ENCODE measurements at regions not wholly inside any gene's neighbourhood (a gene's known extent, or its start where the extent isn't known, plus 50 kb on each side); places are given as distances from the start of the nearest gene placed in this dataset.

- intact Hi-C loops (cut with micrococcal nuclease) = no loop called here
- no peaks in the 10 kb centered on the region for H3K27me3 Mint-ChIP-seq (ENCODE audit: low read depth in 3 of 3)
- no peak for DNase-seq
- no peaks in the 10 kb centered on the region for H3K36me3 Mint-ChIP-seq
- H3K27me3 ChIP-seq (ENCODE audit: control insufficient read depth in 2 of 2, insufficient read depth in 2 of 2, low read length in 2 of 2) = no peaks in the 10 kb centered on the region
- no peaks in the 10 kb centered on the region for H3K4me1 ChIP-seq (ENCODE audit: control insufficient read depth in 1 of 2, insufficient read depth in 2 of 2, low read length in 2 of 2)
- no peaks in the 10 kb centered on the region for H3K36me3 ChIP-seq (replicated peaks in 1 of 2; ENCODE audit: control insufficient read depth in 1 of 2, insufficient read depth in 2 of 2, low read length in 2 of 2)
- peaks cover 8 to 23% of the 10 kb centered on the region in 2 donors for H3K9me3 ChIP-seq (replicated peaks in 1 of 2; ENCODE audit: control insufficient read depth in 1 of 2, insufficient read depth in 1 of 2, low read length in 2 of 2)
- 77% methylated on average over 4 of the region's 4 CpGs for WGBS (ENCODE audit: insufficient coverage)
- peak overlapping the region in 1 of 7 donors; percentile 33 for H3K27ac Mint-ChIP-seq
- H3K4me3 Mint-ChIP-seq = no peak overlapping the region
- no peak overlapping the region for H3K4me3 ChIP-seq (replicated peaks in 1 of 3; ENCODE audit: low read depth in 2 of 3, low read length in 3 of 3)
- no peak for TF ChIP-seq CTCF (IDR thresholded peaks at IDR 0.05)
- no peaks in the 10 kb centered on the region for H3K79me2 ChIP-seq (ENCODE audit: insufficient read depth, low read length)
- H3K4me2 ChIP-seq (replicated peaks; ENCODE audit: extremely low read depth, low read length, poor library complexity, severe bottlenecking) = no peak overlapping the region
- peaks cover 3 to 18% (median 8%) of the 10 kb centered on the region in 7 donors for H3K9me3 Mint-ChIP-seq
- no peaks in the 10 kb centered on the region for H3K4me1 Mint-ChIP-seq
- no peak overlapping the region for H3K27ac ChIP-seq (ENCODE audit: low read depth in 1 of 2, low read length in 2 of 2)
- no peak overlapping the region for H2AFZ ChIP-seq (ENCODE audit: insufficient read depth, low read depth, low read length, poor library complexity, severe bottlenecking)
- no peaks in the 10 kb centered on the region for H4K20me1 ChIP-seq (ENCODE audit: insufficient read depth, low read length)
- no peak overlapping the region for H3K9ac ChIP-seq (ENCODE audit: insufficient read depth, low read length, poor library complexity, severe bottlenecking)
Measured at GRCh38 chr13:60852886-60853285, 455.9 kb downstream of the TDRD3 start.

GRCh38 chr13:60851378-60851777, 454.4 kb downstream of the TDRD3 start:
- Histone ChIP-seq H3K27ac (ENCODE audit: low read depth in 1 of 2, low read length in 2 of 2) (no peak overlapping the region), H3K27me3 (ENCODE audit: control insufficient read depth in 2 of 2, insufficient read depth in 2 of 2, low read length in 2 of 2) (no peaks in the 10 kb centered on the region), H3K36me3 (replicated peaks in 1 of 2; ENCODE audit: control insufficient read depth in 1 of 2, insufficient read depth in 2 of 2, low read length in 2 of 2) (no peaks in the 10 kb centered on the region), H4K20me1 (ENCODE audit: insufficient read depth, low read length) (no peaks in the 10 kb centered on the region), H3K4me2 (replicated peaks; ENCODE audit: extremely low read depth, low read length, poor library complexity, severe bottlenecking) (no peak overlapping the region), H3K9me3 (replicated peaks in 1 of 2; ENCODE audit: control insufficient read depth in 1 of 2, insufficient read depth in 1 of 2, low read length in 2 of 2) (peaks cover 8 to 23% of the 10 kb centered on the region in 2 donors), H2AFZ (ENCODE audit: insufficient read depth, low read depth, low read length, poor library complexity, severe bottlenecking) (no peak overlapping the region), H3K79me2 (ENCODE audit: insufficient read depth, low read length) (no peaks in the 10 kb centered on the region), H3K4me3 (replicated peaks in 1 of 3; ENCODE audit: low read depth in 2 of 3, low read length in 3 of 3) (no peak overlapping the region), H3K9ac (ENCODE audit: insufficient read depth, low read length, poor library complexity, severe bottlenecking) (no peak overlapping the region), H3K4me1 (ENCODE audit: control insufficient read depth in 1 of 2, insufficient read depth in 2 of 2, low read length in 2 of 2) (no peaks in the 10 kb centered on the region)
- Mint-ChIP-seq H3K4me1 (no peaks in the 10 kb centered on the region), H3K9me3 (peaks cover 3 to 21% (median 8%) of the 10 kb centered on the region in 7 donors), H3K27ac (no peak overlapping the region), H3K4me3 (no peak overlapping the region), H3K27me3 (ENCODE audit: low read depth in 3 of 3) (no peaks in the 10 kb centered on the region), H3K36me3 (no peaks in the 10 kb centered on the region)
- intact Hi-C loops (cut with micrococcal nuclease) = no loop called here
- no peak for TF ChIP-seq CTCF (IDR thresholded peaks at IDR 0.05)
- no peak for DNase-seq

Data from CD14-positive monocyte (primary cell).